Suprapubic skin (tissue), 2 donors: ENCODE measurements at regions not wholly inside any gene's neighbourhood (a gene's known extent, or its start where the extent isn't known, plus 50 kb on each side); places are given as distances from the start of the nearest gene placed in this dataset.

Source experiments
- EP300 ChIP-seq: sonication (generic); formaldehyde crosslinking; IDR thresholded peaks from one replicate; pipeline ENCODE4 v1.6.1; 2017; ENCODE audit warnings: antibody characterized with exemption
- POLR2A ChIP-seq, 2 donors: fragments of 450-650 bp; IDR thresholded peaks; one replicate each; pipeline ENCODE4 v1.6.1; 2017; ENCODE audit warnings: antibody characterized with exemption in 2 of 2, mild to moderate bottlenecking in 2 of 2, moderate library complexity in 2 of 2

- TF ChIP-seq POLR2A (IDR thresholded peaks at IDR 0.05): no peak
- TF ChIP-seq EP300: no peak
These were observed 677.3 kb downstream of the PRELID2 start for GRCh38 chr5:145157841-145158240.
